K562 (cell line): ENCODE measurements at regions not wholly inside any gene's neighbourhood (a gene's known extent, or its start where the extent isn't known, plus 50 kb on each side); places are given as distances from the start of the nearest gene placed in this dataset.

Experiments used
- ATAC-seq: fragments of 200-7000 bp; cut with Tn5 transposase; 3 replicates; pipeline ENCODE4 v1.9.1; 2020; ENCODE audit warnings: moderate library complexity
- BruUV-seq: library from RNA; stranded (reverse); fragments of 400-500 nt; replicated peaks from 2 replicates; lab custom pipeline; 2021; lab: Mats Ljungman, UMichigan
- CTCF ChIA-PET: fragments of 300-600 bp; formaldehyde crosslinking; extraction: SDS; loops from one replicate; lab custom pipeline; 2021; ENCODE audit warnings: low intra/inter-chr PET ratio; lab: Yijun Ruan, JAX
- POLR2A ChIA-PET: fragments of 300-600, 350-650 bp; sonication (Branson Sonifier 250); formaldehyde crosslinking; extraction: SDS; loops from one replicate; lab custom pipeline; 2021; ENCODE audit warnings: antibody characterized with exemption, inconsistent platforms; lab: Yijun Ruan, JAX
- DNase-seq, 4 experiments: peaks; one replicate each; pipeline versions ENCODE4 v3.0.0 to v3.0.0-alpha.2; 2011 to 2018; ENCODE audit warnings: low spot score in 3 of 4, mixed read lengths in 3 of 4; ENCODE audit errors: extremely low read depth in 1 of 4
- FAIRE-seq: peaks from 2 replicates; lab custom pipeline; 2011; peaks lifted over from hg19 to GRCh38; lab: Jason Lieb, UNC
- H2AFZ ChIP-seq: 2 replicates; pipeline ENCODE4 v1.6.0; 2011; ENCODE audit warnings: low read depth, low read length, control low read depth, inconsistent platforms
- H3K27ac ChIP-seq: fragments of 200-600 bp; 3 replicates; pipeline ENCODE4 v1.8.0; 2011; ENCODE audit warnings: low read depth, mild to moderate bottlenecking, control low read depth, inconsistent platforms, low read length, moderate library complexity, mixed read lengths; ENCODE audit errors: extremely low read depth
- H3K27me3 ChIP-seq, 2 experiments: fragments of 300-600 bp in 1 of 2; 2 replicates in 1 of 2; 3 replicates in 1 of 2; pipeline versions ENCODE4 v1.6.0 to v1.8.0; 2011; ENCODE audit warnings: inconsistent platforms in 2 of 2, low read length in 2 of 2, mild to moderate bottlenecking in 1 of 2, mixed read lengths in 1 of 2, moderate library complexity in 1 of 2; ENCODE audit not compliant: control insufficient read depth in 2 of 2, insufficient read depth in 2 of 2
- H3K36me3 ChIP-seq: fragments of 300-600 bp; 3 replicates; pipeline ENCODE4 v1.8.0; 2011; ENCODE audit warnings: mild to moderate bottlenecking, low read length, inconsistent platforms; ENCODE audit not compliant: control insufficient read depth, insufficient read depth
- H3K4me1 ChIP-seq, 2 experiments: fragments of 200-600 bp in 1 of 2; replicated peaks in 1 of 2; 2 replicates in 1 of 2; 3 replicates in 1 of 2; pipeline versions ENCODE4 v1.5.1 to v1.8.0; 2011; ENCODE audit warnings: inconsistent platforms in 2 of 2, low read length in 2 of 2, mild to moderate bottlenecking in 1 of 2, mixed read lengths in 1 of 2, moderate library complexity in 1 of 2; ENCODE audit not compliant: control insufficient read depth in 2 of 2, insufficient read depth in 2 of 2
- H3K4me2 ChIP-seq: 2 replicates; pipeline ENCODE4 v1.6.1; 2011; ENCODE audit warnings: low read length, control low read depth, inconsistent platforms, mixed read lengths; ENCODE audit not compliant: insufficient read depth
- H3K4me3 ChIP-seq: fragments of 200-600 bp; sonication (generic), shearing (Covaris generic); 2 replicates; pipeline ENCODE4 v1.5.1; 2016; ENCODE audit warnings: control low read depth, inconsistent platforms
- H3K79me2 ChIP-seq: fragments of 200-600 bp; 3 replicates; pipeline ENCODE4 v1.8.0; 2011; ENCODE audit warnings: low read length, inconsistent platforms; ENCODE audit not compliant: control insufficient read depth, insufficient read depth
- H3K9ac ChIP-seq, 2 experiments: 2 replicates each; pipeline versions ENCODE4 v1.6.0 to v1.6.1; 2011; ENCODE audit warnings: low read depth in 2 of 2, low read length in 2 of 2, control low read depth in 1 of 2, inconsistent platforms in 1 of 2, mild to moderate bottlenecking in 1 of 2, mixed read lengths in 1 of 2; ENCODE audit not compliant: insufficient read depth in 1 of 2
- H3K9me1 ChIP-seq: one replicate; pipeline ENCODE4 v1.6.0; 2011; ENCODE audit warnings: inconsistent platforms, mild to moderate bottlenecking, low read length, moderate library complexity; ENCODE audit not compliant: control insufficient read depth, insufficient read depth
- H3K9me3 ChIP-seq: replicated peaks from 2 replicates; pipeline ENCODE4 v1.5.1; 2011; ENCODE audit warnings: low read depth, low read length, inconsistent platforms; ENCODE audit not compliant: control insufficient read depth, insufficient read depth
- H4K20me1 ChIP-seq: replicated peaks from 2 replicates; pipeline ENCODE4 v1.6.1; 2011; ENCODE audit warnings: low read length, inconsistent platforms, mixed read lengths; ENCODE audit not compliant: control insufficient read depth, insufficient read depth
- ARHGAP35 ChIP-seq: fragments of 450-650 bp; IDR thresholded peaks from 2 replicates; pipeline ENCODE4 v1.6.1; 2018; ENCODE audit not compliant: partially characterized antibody
- CREB3 ChIP-seq: fragments of 450-650 bp; conservative IDR thresholded peaks from 2 replicates; pipeline ENCODE4 v1.6.1; 2016; ENCODE audit warnings: missing genetic modification characterization, low read depth, mild to moderate bottlenecking, missing compliant biosample characterization, moderate library complexity
- CREB5 ChIP-seq: fragments of 250-450 bp; sonication (Bioruptor Pico); IDR thresholded peaks from 2 replicates; pipeline ENCODE4 v1.5.0; 2020; ENCODE audit warnings: mild to moderate bottlenecking
- DEAF1 ChIP-seq: fragments of 450-650 bp; formaldehyde crosslinking; IDR thresholded peaks from 2 replicates; pipeline ENCODE4 v1.4.0; 2020; ENCODE audit warnings: mild to moderate bottlenecking, moderate library complexity
- GTF2E2 ChIP-seq: fragments of 200-800 bp; sonication (Bioruptor generic); IDR thresholded peaks from 2 replicates; pipeline ENCODE4 v1.6.1; 2016; ENCODE audit warnings: missing genetic modification characterization, missing compliant biosample characterization
- ILF3 ChIP-seq: fragments of 450-650 bp; IDR thresholded peaks from 2 replicates; pipeline ENCODE4 v1.6.1; 2018; ENCODE audit warnings: antibody characterized with exemption, mild to moderate bottlenecking, moderate library complexity, borderline replicate concordance
- MXI1 ChIP-seq: IDR thresholded peaks from 2 replicates; pipeline ENCODE4 v1.6.1; 2011; ENCODE audit warnings: low read depth, mild to moderate bottlenecking, improper control_type of control experiment, low read length
- NFE2 ChIP-seq: IDR thresholded peaks from 2 replicates; pipeline ENCODE4 v1.6.1; 2014; ENCODE audit warnings: antibody characterized with exemption, low read depth
- PPARD ChIP-seq: fragments of 250-450 bp; sonication (Bioruptor Pico); IDR thresholded peaks from 2 replicates; pipeline ENCODE4 v1.8.0; 2022; ENCODE audit warnings: inconsistent platforms, mild to moderate bottlenecking, moderate library complexity
- RBFOX2 ChIP-seq: fragments of 200-400 bp; formaldehyde crosslinking; IDR thresholded peaks from 2 replicates; pipeline ENCODE4 v1.6.1; 2017; ENCODE audit warnings: low read depth, mild to moderate bottlenecking, low read length, moderate library complexity
- SIN3B ChIP-seq: fragments of 450-650 bp; IDR thresholded peaks from 2 replicates; pipeline ENCODE4 v1.6.1; 2017; ENCODE audit warnings: low read depth, mild to moderate bottlenecking, moderate library complexity
- SIRT6 ChIP-seq: IDR thresholded peaks from one replicate; pipeline ENCODE4 v1.6.1; 2012; ENCODE audit warnings: low read depth, mild to moderate bottlenecking, control low read depth, inconsistent platforms, low read length, moderate library complexity
- ZNF408 ChIP-seq: fragments of 250-450 bp; sonication (Bioruptor Pico); IDR thresholded peaks from 2 replicates; pipeline ENCODE4 v1.4.0; 2020; ENCODE audit warnings: low read depth, mild to moderate bottlenecking, moderate library complexity
- ZNF445 ChIP-seq: fragments of 250-450 bp; sonication (Bioruptor Pico); IDR thresholded peaks from 2 replicates; pipeline ENCODE4 v1.4.0; 2020; ENCODE audit warnings: low read depth, mild to moderate bottlenecking, moderate library complexity
- ZNF644 ChIP-seq: fragments of 200-800 bp; sonication (Bioruptor generic); IDR thresholded peaks from 2 replicates; pipeline ENCODE4 v1.6.1; 2016; ENCODE audit warnings: low read depth, missing genetic modification characterization, missing compliant biosample characterization
- ZSCAN32 ChIP-seq: fragments of 450-650 bp; formaldehyde crosslinking; IDR thresholded peaks from 2 replicates; pipeline ENCODE4 v1.4.0; 2020; ENCODE audit warnings: mild to moderate bottlenecking, moderate library complexity
- whole genome bisulfite sequencing: fragments of 100-300 bp; shearing (Covaris generic); methylation state at CpG from one replicate; pipeline ENCODE4 v1.1.6; 2016; ENCODE audit warnings: low coverage, mixed read lengths; ENCODE audit not compliant: insufficient coverage; ENCODE audit errors: missing lambda C conversion rate; 5-methylcytosine and 5-hydroxymethylcytosine counted together
- in situ Hi-C: fragments of 300-500 bp; cut with MboI; formaldehyde crosslinking; loops from 4 replicates; pipeline ENCODE4 v1.15.0; 2018; ENCODE audit warnings: inconsistent platforms, mixed read lengths
- intact Hi-C: fragments of 100-400 bp; cut with micrococcal nuclease; formaldehyde crosslinking; loops from 2 replicates; pipeline ENCODE4 v1.14.2; 2022

GRCh38 chr15:62790546-62790945 lies 252.0 kb upstream of the TPM1 start (continued):
- TF ChIP-seq CREB3 (tag): no peak
- TF ChIP-seq MXI1: no peak
- no peak for TF ChIP-seq GTF2E2 (tag)
- TF ChIP-seq ZNF445 (CRISPR knock-in tag): no peak
- no peak for TF ChIP-seq RBFOX2
- TF ChIP-seq SIN3B: no peak
- TF ChIP-seq SIRT6: no peak
- TF ChIP-seq DEAF1: no peak

GRCh38 chr15:62791694-62792093 lies 250.9 kb upstream of the TPM1 start:
- no peak overlapping the region for H3K27ac ChIP-seq
- no peaks in the 10 kb centered on the region for H3K9me3 ChIP-seq
- H3K4me2 ChIP-seq: no peak overlapping the region
- peaks cover 4% of the 10 kb centered on the region for H3K9me1 ChIP-seq
- in situ Hi-C loops (no loop called here), intact Hi-C loops (no loop called here)
- ChIA-PET CTCF (no interaction called here), POLR2A (interaction anchor here (1.5 kb wide), 1 partner anchor 10 kb away, joined by 3 read pairs; no protein-coding TSS in a partner anchor)
- H3K79me2 ChIP-seq: no peaks in the 10 kb centered on the region
- H3K9ac ChIP-seq: no peak overlapping the region
- no peak overlapping the region for H2AFZ ChIP-seq
- H3K36me3 ChIP-seq: no peaks in the 10 kb centered on the region
- H3K4me1 ChIP-seq: no peaks in the 10 kb centered on the region
- H3K4me3 ChIP-seq: no peak overlapping the region
- no peak for DNase-seq
- H3K27me3 ChIP-seq: peaks cover 41 to 58% of the 10 kb centered on the region in 2 experiments; a peak in 4 of 5 replicates
- BruUV-seq: no TSS peak
- no peak for ATAC-seq
- FAIRE-seq: no peak
- 0% methylated on average over 5 of the region's 5 CpGs for WGBS
- H4K20me1 ChIP-seq: peaks cover 8% of the 10 kb centered on the region; the same call in 1 of the 2 replicates
- no peak for TF ChIP-seq ZSCAN32 (CRISPR knock-in tag)
- no peak for TF ChIP-seq ZNF644
- TF ChIP-seq ILF3: no peak
- TF ChIP-seq ARHGAP35: no peak
- no peak for TF ChIP-seq ZNF408 (CRISPR knock-in tag)
- TF ChIP-seq NFE2: no peak
- TF ChIP-seq CREB5 (CRISPR knock-in tag): no peak
- no peak for TF ChIP-seq PPARD (CRISPR knock-in tag)
